ENCODE measurements at regions not wholly inside any gene's neighbourhood (a gene's known extent, or its start where the extent isn't known, plus 50 kb on each side); places are given as distances from the start of the nearest gene placed in this dataset.
A peak's percentile ranks its signal among the peaks of the same experiment; 100 is the strongest.

DNA sequence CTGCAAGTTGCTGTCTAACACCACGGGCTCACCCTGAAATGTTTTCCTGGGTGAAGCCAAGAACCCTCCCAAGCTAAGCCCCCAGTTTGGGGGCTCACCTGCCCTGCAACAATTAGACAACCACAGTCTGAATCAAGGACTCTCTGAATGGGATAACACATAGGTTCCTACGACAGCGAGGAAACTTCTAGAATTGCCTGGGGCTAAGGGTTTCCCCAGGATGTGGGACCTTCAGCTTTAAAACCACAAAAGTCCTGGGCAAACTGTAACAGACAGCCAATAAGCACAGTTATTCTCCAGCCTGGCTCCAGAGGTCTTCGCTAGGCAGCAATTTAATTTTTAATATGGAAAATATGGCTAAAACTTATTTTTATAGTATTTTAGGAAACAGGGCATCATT is 162.6 kb downstream of the PRKX start:
- H3K4me3 ChIP-seq (ENCODE audit: low read depth, low read length), result no peak overlapping the region
- no peak for DNase-seq (ENCODE audit: low read depth)
- TF ChIP-seq, protein P1, sequence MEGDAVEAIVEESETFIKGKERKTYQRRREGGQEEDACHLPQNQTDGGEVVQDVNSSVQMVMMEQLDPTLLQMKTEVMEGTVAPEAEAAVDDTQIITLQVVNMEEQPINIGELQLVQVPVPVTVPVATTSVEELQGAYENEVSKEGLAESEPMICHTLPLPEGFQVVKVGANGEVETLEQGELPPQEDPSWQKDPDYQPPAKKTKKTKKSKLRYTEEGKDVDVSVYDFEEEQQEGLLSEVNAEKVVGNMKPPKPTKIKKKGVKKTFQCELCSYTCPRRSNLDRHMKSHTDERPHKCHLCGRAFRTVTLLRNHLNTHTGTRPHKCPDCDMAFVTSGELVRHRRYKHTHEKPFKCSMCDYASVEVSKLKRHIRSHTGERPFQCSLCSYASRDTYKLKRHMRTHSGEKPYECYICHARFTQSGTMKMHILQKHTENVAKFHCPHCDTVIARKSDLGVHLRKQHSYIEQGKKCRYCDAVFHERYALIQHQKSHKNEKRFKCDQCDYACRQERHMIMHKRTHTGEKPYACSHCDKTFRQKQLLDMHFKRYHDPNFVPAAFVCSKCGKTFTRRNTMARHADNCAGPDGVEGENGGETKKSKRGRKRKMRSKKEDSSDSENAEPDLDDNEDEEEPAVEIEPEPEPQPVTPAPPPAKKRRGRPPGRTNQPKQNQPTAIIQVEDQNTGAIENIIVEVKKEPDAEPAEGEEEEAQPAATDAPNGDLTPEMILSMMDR (IDR thresholded peaks at IDR 0.05; ENCODE audit: insufficient read depth, low read length, poor library complexity, severe bottlenecking), result no peak
- no peaks in the 10 kb centered on the region for H3K27me3 ChIP-seq (ENCODE audit: control insufficient read depth, insufficient read depth, low read length)
- no peaks in the 10 kb centered on the region for H3K36me3 ChIP-seq (ENCODE audit: control insufficient read depth, insufficient read depth, low read length)

DNA sequence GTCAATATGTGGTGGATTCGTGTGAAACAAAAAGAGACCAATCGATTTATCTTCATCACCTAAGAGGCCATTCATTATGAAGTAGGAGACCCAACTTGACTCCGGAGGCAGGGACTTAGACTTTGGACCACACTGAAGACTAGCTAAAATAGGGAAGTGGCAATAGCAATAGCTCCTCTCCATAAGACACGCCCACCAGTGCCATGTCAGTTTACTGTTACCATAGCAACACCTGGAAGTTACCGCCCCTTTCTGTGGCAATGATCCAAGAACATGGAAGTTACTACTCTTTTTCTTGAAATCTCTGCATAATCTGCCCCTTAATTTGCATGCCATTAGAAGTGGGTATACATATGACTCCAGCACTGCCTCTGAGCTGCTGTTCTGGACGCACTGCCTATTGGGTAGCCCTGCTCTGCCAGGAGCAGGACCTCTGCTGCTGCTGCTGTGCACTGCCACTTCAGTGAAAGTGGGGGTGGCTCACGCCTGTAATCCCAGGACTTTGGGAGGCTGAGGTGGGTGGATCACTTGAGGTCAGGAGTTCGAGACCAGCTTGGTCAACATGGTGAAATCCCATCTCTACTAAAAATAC is 163.2 kb downstream of the PRKX start:
- Histone ChIP-seq H3K27me3 (ENCODE audit: control insufficient read depth, insufficient read depth, low read length) (no peaks in the 10 kb centered on the region), H3K36me3 (ENCODE audit: control insufficient read depth, insufficient read depth, low read length) (no peaks in the 10 kb centered on the region), H3K4me3 (ENCODE audit: low read depth, low read length) (no peak overlapping the region)
- DNase-seq (ENCODE audit: low read depth), result no peak
- TF ChIP-seq, protein P1 (IDR thresholded peaks at IDR 0.05; ENCODE audit: insufficient read depth, low read length, poor library complexity, severe bottlenecking), result no peak

DNA sequence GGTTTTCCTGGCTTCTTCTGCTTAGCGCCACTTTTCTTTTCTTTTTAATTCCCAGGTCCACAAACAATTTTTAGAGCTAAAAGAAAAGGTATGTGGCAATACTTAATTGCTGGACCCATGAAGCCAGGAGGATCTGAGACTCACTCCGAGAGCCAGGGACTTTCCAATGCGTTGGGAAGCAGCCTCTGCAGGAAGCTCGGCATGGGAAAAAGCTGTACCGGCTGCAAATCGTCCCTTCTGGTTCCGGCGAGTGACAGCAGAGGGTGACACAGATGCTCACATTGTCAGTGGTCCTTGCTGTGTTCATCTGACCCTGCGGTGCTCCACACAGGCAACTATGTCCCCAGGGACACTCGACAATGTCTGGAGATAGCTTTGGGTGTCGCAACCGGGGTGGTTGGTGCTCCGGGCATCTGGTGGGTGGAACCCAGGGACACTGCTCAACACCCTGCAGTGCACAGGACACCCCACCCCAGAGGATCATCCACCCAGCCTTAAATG is 164.0 kb downstream of the PRKX start:
- TF ChIP-seq, protein P1 (IDR thresholded peaks at IDR 0.05; ENCODE audit: insufficient read depth, low read length, poor library complexity, severe bottlenecking), result no peak
- Histone ChIP-seq H3K27me3 (ENCODE audit: control insufficient read depth, insufficient read depth, low read length) (no peaks in the 10 kb centered on the region), H3K36me3 (ENCODE audit: control insufficient read depth, insufficient read depth, low read length) (no peaks in the 10 kb centered on the region), H3K4me3 (ENCODE audit: low read depth, low read length) (no peak overlapping the region)
- no peak for DNase-seq (ENCODE audit: low read depth)

DNA sequence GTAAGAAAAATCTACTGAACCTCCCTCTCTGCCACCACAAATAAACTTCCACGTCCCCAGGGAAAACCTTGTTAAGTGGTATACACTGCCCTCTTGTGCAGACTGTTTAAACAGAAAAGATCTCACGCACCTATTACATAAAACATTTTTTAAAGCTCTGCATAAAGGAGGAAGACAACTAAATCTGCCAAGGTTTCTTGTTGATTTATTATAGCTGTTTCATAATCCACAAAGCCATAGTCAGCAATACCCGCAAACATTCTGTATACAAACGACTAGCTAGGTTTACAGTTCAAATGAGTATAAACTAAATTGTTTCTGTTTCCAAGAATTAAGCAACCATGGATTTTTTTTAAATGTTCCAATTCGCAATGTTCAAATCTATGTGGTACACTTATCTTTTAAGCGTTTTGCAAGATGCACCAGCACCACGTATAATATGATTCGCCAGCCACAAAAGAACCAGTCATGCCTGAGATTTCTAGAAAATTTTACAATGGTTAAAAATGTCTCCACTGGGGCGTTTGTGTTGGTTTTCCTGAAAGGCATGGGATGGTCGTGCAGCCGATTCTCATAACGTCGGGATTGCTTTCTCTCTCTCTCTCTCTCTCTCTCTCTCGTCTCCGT is 164.6 kb downstream of the PRKX start:
- H3K4me3 ChIP-seq (ENCODE audit: low read depth, low read length), result no peak overlapping the region
- H3K36me3 ChIP-seq (ENCODE audit: control insufficient read depth, insufficient read depth, low read length), result no peaks in the 10 kb centered on the region
- no peak for DNase-seq (ENCODE audit: low read depth)
- no peaks in the 10 kb centered on the region for H3K27me3 ChIP-seq (ENCODE audit: control insufficient read depth, insufficient read depth, low read length)
- TF ChIP-seq, protein P1 (IDR thresholded peaks at IDR 0.05; ENCODE audit: insufficient read depth, low read length, poor library complexity, severe bottlenecking), result peak; percentile 10

DNA sequence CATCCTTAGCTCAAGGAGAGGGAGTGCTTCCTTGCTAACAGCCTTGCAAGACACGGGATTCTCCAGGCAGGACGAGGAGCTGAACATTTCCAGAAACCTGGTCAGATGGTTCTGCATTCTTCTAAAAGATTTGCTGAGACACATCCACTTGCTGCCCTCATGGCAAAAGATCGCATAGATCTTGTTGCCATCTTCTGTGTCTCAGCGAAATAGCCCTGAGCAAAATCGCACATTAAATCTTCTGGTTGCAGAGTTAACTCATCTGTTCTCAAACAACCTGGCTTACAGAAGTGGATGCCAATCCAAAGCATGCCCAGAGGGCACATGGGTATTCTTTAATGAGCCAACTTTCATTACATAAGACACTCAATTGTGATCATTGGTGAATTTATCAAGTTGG is 167.5 kb downstream of the PRKX start:
- TF ChIP-seq, protein P1 (IDR thresholded peaks at IDR 0.05; ENCODE audit: insufficient read depth, low read length, poor library complexity, severe bottlenecking), result no peak
- H3K27me3 ChIP-seq (ENCODE audit: control insufficient read depth, insufficient read depth, low read length), result no peaks in the 10 kb centered on the region
- no peaks in the 10 kb centered on the region for H3K36me3 ChIP-seq (ENCODE audit: control insufficient read depth, insufficient read depth, low read length)
- H3K4me3 ChIP-seq (ENCODE audit: low read depth, low read length), result no peak overlapping the region
- DNase-seq (ENCODE audit: low read depth), result no peak

DNA sequence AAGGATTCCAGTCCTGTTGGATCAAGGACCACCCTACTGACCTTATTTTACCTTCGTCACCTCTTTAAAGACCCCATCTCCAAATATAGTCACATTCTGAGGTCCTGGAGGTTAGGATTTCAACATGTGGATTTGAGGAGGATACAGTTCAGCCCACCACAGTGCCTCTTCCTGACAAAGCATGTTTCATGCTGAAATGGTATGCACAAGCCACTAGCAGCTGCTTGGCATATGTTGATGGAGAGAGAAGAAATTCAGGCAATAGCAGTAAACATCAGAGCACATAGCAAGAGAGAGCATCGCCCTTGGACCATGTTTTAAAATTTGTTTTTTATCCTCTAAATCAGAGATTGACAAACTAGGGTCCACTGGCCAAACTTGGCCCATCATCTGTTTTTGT is 172.1 kb downstream of the PRKX start:
- Histone ChIP-seq H3K4me3 (ENCODE audit: low read depth, low read length) (no peak overlapping the region), H3K27me3 (ENCODE audit: control insufficient read depth, insufficient read depth, low read length) (no peaks in the 10 kb centered on the region), H3K36me3 (ENCODE audit: control insufficient read depth, insufficient read depth, low read length) (no peaks in the 10 kb centered on the region)
- TF ChIP-seq, protein P1 (IDR thresholded peaks at IDR 0.05; ENCODE audit: insufficient read depth, low read length, poor library complexity, severe bottlenecking), result no peak
- DNase-seq (ENCODE audit: low read depth), result no peak
